Heart left ventricle (tissue), 16 donors: ENCODE measurements at regions not wholly inside any gene's neighbourhood (a gene's known extent, or its start where the extent isn't known, plus 50 kb on each side); places are given as distances from the start of the nearest gene placed in this dataset.
A peak's percentile ranks its signal among the peaks of the same experiment; 100 is the strongest.

Experiments used
- ATAC-seq, 4 donors: fragments of 200-7000 bp; cut with Tn5 transposase; one replicate each; pipeline ENCODE4 v1.9.1; 2020 to 2022; ENCODE audit warnings: moderate library complexity in 4 of 4, mild to moderate bottlenecking in 3 of 4, moderate number of reproducible peaks in 1 of 4
- DNase-seq, 5 donors: peaks; one replicate each; pipeline ENCODE4 v3.0.0-alpha.2; 2020
- H3K27ac ChIP-seq, 12 donors: fragments of 200-600 bp; sonication (generic) in 4 of 12; one replicate each; pipeline versions ENCODE4 v1.5.0 to v1.8.0; 2016 to 2022; ENCODE audit warnings: mild to moderate bottlenecking in 2 of 12
- H3K27me3 ChIP-seq, 9 donors: fragments of 200-600 bp; sonication (generic) in 2 of 9; one replicate each; pipeline versions ENCODE4 v1.5.1 to v1.8.0; 2016 to 2022; ENCODE audit warnings: mild to moderate bottlenecking in 3 of 9
- H3K36me3 ChIP-seq, 9 donors: fragments of 200-600 bp; sonication (generic) in 2 of 9; one replicate each; pipeline versions ENCODE4 v1.5.0 to v1.8.0; 2018 to 2022; ENCODE audit warnings: mild to moderate bottlenecking in 2 of 9
- H3K4me1 ChIP-seq, 12 donors: fragments of 200-600 bp; sonication (generic) in 4 of 12; one replicate each; pipeline versions ENCODE4 v1.5.0 to v1.8.0; 2016 to 2022; ENCODE audit warnings: mild to moderate bottlenecking in 3 of 12
- H3K4me3 ChIP-seq, 12 donors: fragments of 200-600 bp; sonication (generic) in 4 of 12; one replicate each; pipeline versions ENCODE4 v1.5.0 to v1.8.0; 2017 to 2022; ENCODE audit warnings: mild to moderate bottlenecking in 9 of 12, moderate library complexity in 4 of 12
- H3K9me3 ChIP-seq, 12 donors: fragments of 200-600 bp; sonication (generic) in 4 of 12; one replicate each; pipeline versions ENCODE4 v1.5.0 to v1.8.0; 2016 to 2022; ENCODE audit warnings: mild to moderate bottlenecking in 1 of 12
- CTCF ChIP-seq, 12 donors: fragments of 200-600 bp; sonication (generic) in 4 of 12; IDR thresholded peaks; one replicate each; pipeline versions ENCODE4 v1.5.0 to v1.8.0; 2018 to 2022; ENCODE audit warnings: antibody characterized with exemption in 12 of 12, mild to moderate bottlenecking in 5 of 12
- POLR2A ChIP-seq, 2 donors: fragments of 450-650 bp; IDR thresholded peaks; one replicate each; pipeline ENCODE4 v1.6.1; 2017; ENCODE audit warnings: antibody characterized with exemption in 2 of 2, mild to moderate bottlenecking in 2 of 2, moderate library complexity in 2 of 2
- WGBS, 4 donors: extraction: QIAGEN DNeasy Blood & Tissue Kit in 2 of 4; methylation state at CpG; one replicate each; pipeline versions ENCODE4 v1.1.5 to v1.1.7; 2013 to 2018; 5-methylcytosine and 5-hydroxymethylcytosine counted together
- intact Hi-C, 10 donors: fragments of 100-400 bp; cut with DNase I; formaldehyde crosslinking; loops; one replicate each; pipeline versions ENCODE4 v1.11.1 to v1.14.2; 2022
- donor health status: ischemic (EF 13 %, LVEDD 7.1; RV severe dilation, severe dysfunction).
- donor health status: healthy with polysubstance abuse.
- donor health status: DM: no; HTN: yes; CAD: no.
- donor health status: DM: no; HTN: no; CAD: no.
- donor health status: ischemic (EF 25% LVEDD 6.9; RV normal size, moderate dysfunction).
- donor health status: ischemic (EF 25% LVEDD 5.7; RV mildly dilated, moderate dysfunction).
- donor health status: healthy.
- donor health status: DM: yes; HTN: yes; CAD: no.
- donor health status: ischemic (EF 35%, LVEDD 5.7; RV mildly dilated, moderate dysfunction).
- donor health status: nonischemic (EF 11% LVEDD 7.7; RV severe dilation, severe dysfunction).
- donor health status: DM: yes; HTN: yes; CAD: no.
- donor health status: PGD.
- donor health status: ischemic (EF 29% LVEDD 5.4; RV normal size, mild dysfunction).
- donor health status: nonischemic (EF 23%, LVEDD 6.1; RV moderate dilation, normal function).

DNA sequence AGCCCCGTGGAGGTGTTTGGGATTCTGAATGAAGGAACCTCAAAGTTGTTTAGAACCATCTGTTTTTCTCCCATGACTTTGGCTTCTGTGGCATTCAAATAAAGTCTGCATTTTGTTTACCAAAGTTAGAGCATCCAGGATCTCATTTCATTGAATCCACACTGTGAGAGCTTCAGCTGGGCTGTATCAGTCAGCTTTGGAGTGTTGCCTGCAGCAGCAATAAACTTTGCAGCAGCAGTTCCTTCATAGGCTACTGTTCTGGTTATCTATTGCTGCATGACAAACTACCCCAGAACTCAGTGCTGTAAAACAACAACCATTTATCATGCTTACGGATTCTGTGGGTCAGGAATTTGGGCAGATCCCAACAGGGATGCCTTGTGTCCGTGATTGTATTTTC lies 1575.2 kb upstream of the LRRTM3 start:
- H3K27me3 ChIP-seq, result no peaks in the 10 kb centered on the region
- H3K27ac ChIP-seq, result no peak overlapping the region
- no peak overlapping the region for H3K4me3 ChIP-seq
- peaks cover 0 to 5% (median 0%) of the 10 kb centered on the region in 12 donors for H3K4me1 ChIP-seq
- H3K9me3 ChIP-seq, result no peaks in the 10 kb centered on the region
- DNase-seq, result no peak
- no peak for ATAC-seq
- intact Hi-C loops, result loop anchor here in 1 of 10 donors (10.0 kb wide), 1 partner anchor 734 kb away; no protein-coding TSS in a partner anchor
- no peaks in the 10 kb centered on the region for H3K36me3 ChIP-seq
- WGBS, 4 donors, result 22 to 37% (median 36%) methylated on average over 2 to 3 of the region's 3 CpGs
- no peak for TF ChIP-seq POLR2A (IDR thresholded peaks at IDR 0.05)
- TF ChIP-seq CTCF (IDR thresholded peaks at IDR 0.05), result no peak

DNA sequence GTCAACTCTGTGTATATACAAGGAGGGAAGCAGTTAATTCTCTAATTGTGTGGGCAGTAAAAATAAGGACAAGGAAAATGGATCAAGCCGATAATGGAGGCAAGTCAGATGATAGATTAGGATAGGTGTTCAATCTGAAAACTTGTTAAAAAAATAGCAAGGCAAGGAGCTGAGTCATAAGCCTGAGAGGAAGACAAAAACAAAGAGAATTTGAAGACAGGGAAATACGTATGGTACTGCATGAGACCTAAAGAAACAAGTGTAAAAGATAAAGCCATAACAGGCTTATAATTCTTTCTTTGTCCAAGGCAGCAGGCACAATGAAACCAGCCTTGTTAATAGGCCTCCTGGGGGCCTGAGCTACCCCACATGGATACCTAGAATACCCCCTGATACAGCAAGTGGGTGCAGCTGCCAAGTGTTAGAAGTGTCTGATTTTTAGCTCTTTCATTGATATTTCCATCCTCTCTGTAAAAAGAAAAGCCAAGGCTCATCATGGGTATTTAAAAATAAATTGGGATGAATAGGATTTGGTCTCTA lies 1570.6 kb upstream of the LRRTM3 start:
- H3K9me3 ChIP-seq, result no peaks in the 10 kb centered on the region
- ATAC-seq (no peak), DNase-seq (no peak)
- H3K27ac ChIP-seq, result no peak overlapping the region
- intact Hi-C loops, result loop anchor here in 1 of 10 donors (10.0 kb wide), 1 partner anchor 730 kb away; no protein-coding TSS in a partner anchor
- H3K36me3 ChIP-seq, result no peaks in the 10 kb centered on the region
- WGBS, 4 donors, result 80 to 83% (median 81%) methylated on average over 2 of the region's 2 CpGs
- TF ChIP-seq POLR2A (IDR thresholded peaks at IDR 0.05) (no peak), CTCF (IDR thresholded peaks at IDR 0.05) (no peak)
- no peaks in the 10 kb centered on the region for H3K27me3 ChIP-seq
- no peaks in the 10 kb centered on the region for H3K4me1 ChIP-seq
- no peak overlapping the region for H3K4me3 ChIP-seq

DNA sequence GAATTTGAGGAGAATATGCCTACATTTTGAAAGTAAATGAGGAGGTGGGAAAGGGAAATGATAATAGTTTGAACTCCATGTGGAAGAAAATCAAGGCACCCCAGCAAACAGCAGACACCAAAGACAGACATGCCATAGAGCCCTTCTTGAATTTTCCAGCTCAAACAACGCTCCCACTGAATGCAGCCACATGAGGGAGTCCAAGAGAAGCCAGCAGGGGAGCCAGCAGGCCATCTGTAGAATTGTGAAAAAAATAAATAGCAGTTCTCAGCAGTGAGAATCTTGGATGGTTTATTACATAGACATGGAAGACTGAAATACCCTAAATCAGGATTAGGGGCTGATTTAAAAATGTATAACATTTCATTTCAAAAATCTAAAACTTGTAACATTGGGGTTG lies 1567.3 kb upstream of the LRRTM3 start:
- ATAC-seq, result no peak
- DNase-seq, result no peak
- no peak for TF ChIP-seq POLR2A (IDR thresholded peaks at IDR 0.05)
- peak in 6 of 12 donors; percentile 10 to 44 (median 36) for TF ChIP-seq CTCF (IDR thresholded peaks at IDR 0.05)
- Histone ChIP-seq H3K27ac (no peak overlapping the region), H3K4me3 (no peak overlapping the region), H3K27me3 (no peaks in the 10 kb centered on the region), H3K9me3 (no peaks in the 10 kb centered on the region), H3K4me1 (no peaks in the 10 kb centered on the region), H3K36me3 (no peaks in the 10 kb centered on the region)
- WGBS, 4 donors, result 45 to 61% (median 55%) methylated on average over 1 of the region's 1 CpG
- intact Hi-C loops, result loop anchor here in 1 of 10 donors (10.0 kb wide), 1 partner anchor 726 kb away; no protein-coding TSS in a partner anchor

DNA sequence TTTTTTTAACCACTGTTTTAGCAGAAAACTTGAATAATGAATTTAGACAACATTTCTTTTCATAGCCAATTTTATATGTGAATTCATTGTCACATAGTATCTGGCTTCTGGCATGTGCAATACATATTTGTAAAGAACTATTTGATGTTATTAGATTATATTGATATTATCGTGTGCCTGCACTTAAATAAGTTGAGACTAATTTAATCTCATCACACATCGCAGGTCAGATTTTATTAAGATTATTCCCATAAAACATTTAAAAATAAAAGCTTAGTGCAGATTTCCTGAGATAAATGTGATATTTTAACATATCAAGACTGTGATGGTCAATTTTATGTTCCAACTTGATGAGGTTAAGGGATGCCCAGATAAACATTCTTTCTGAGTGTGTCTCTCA lies 1565.3 kb upstream of the LRRTM3 start:
- Histone ChIP-seq H3K27ac (no peak overlapping the region), H3K9me3 (no peaks in the 10 kb centered on the region), H3K4me3 (no peak overlapping the region), H3K27me3 (no peaks in the 10 kb centered on the region), H3K4me1 (no peaks in the 10 kb centered on the region), H3K36me3 (no peaks in the 10 kb centered on the region)
- intact Hi-C loops, result no loop called here
- ATAC-seq, result no peak
- no peak for DNase-seq
- WGBS, 4 donors, result 94 to 97% (median 95%) methylated on average over 2 of the region's 2 CpGs
- TF ChIP-seq CTCF (IDR thresholded peaks at IDR 0.05) (no peak), POLR2A (IDR thresholded peaks at IDR 0.05) (no peak)
